GM18499 (cell line): ENCODE measurements at regions not wholly inside any gene's neighbourhood (a gene's known extent, or its start where the extent isn't known, plus 50 kb on each side); places are given as distances from the start of the nearest gene placed in this dataset.
"Not testable (repeated sequence)": the region's sequence is repeated elsewhere in the genome, so short reads cannot be mapped to it uniquely, and the experiment has no call there.

Experiments
- ATAC-seq: cut with Tn5 transposase; IDR thresholded peaks from one replicate; pipeline ENCODE4 v1.9.1; 2021; ENCODE audit warnings: moderate number of reproducible peaks; ENCODE audit not compliant: insufficient read depth, unreplicated experiment

- no peak for ATAC-seq
These were observed 115.5 kb downstream of the ERMARD start for GRCh38 chr6:169866668-169867521.

- ATAC-seq, result no peak
These were observed 114.7 kb downstream of the ERMARD start for GRCh38 chr6:169866140-169866534.

DNA sequence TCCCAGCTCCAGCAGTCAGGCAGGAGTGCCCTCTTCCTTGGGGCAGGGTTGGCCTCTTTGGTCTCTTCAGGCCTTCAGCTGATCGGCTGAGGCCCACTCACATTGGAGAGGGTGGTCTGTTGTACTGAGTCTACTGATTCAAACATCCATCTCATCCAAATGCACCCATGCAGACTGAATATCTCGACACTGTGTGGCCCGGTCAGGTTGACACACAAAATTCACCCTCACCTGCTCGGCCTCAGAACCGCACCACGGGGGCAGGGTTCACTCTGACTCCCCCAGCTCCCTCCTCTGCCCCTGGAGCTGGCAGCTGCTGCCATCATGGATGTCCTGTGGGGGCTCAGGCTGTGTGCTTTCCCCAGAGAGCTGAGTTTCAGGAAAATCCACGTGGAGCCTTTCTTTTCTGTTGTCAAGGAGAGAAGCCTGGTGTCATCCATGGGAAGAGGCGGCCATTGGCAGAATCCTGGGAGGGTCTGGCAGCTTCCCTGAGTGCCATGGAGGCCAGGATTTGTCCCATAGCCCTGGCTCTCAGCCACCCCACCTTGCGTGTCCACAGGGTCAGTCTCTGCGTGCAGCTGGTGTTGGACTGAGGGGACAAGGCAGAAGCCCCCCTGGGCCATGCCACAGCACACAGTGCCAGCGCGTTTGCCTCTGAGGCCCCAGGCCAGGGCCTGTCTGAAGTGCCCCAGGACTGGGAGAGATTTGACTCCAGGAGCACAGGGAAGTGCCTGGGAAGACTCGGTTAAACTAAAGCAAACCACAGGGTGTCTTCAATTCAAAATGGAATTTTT is 114.1 kb downstream of the ERMARD start:
- ATAC-seq, result no peak

- no peak for ATAC-seq
These were observed 113.0 kb downstream of the ERMARD start for GRCh38 chr6:169864148-169865020.

- no peak for ATAC-seq
These were observed 112.3 kb downstream of the ERMARD start for GRCh38 chr6:169863710-169864109.

GRCh38 chr6:169862892-169863525 is 111.6 kb downstream of the ERMARD start:
- no peak for ATAC-seq

DNA sequence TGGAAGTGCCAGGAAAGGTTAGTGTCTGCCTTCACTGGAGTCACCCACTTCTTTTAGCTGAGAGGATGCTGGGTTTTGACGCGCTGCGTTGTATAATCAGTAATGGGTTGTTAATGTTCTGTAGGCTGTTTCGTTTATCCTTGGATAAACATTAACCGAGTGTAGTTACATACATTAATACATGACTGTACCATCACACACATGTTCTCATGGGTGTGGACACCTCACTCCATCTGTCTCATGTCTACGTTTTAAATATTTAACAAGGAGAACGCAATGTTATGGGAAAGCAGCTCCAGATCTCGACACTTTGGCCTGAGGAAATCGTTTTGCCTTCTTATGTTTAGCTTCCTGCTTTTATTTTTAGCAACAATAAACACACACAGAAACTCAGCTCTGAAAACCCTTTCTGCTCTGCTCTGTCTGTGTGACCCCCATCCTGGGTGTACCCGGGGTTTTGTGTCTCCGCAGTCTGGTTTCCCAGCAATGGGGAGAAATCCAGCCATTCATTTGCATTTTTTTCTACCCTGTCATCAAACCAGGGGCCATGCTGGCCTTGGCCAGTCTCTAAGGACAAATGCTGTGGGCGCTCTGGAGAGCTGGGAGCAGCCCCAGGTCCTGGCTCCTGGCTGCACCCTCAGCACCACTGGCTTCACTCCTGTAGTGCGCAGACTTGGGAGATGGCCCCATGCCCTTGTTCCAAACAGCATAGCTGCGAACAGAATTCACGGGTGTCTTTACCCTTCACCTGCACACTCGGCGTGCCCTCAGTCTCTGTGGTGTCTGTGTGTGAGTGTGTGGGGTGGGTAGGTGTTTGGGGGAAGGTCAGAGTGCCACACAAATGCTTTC is 110.8 kb downstream of the ERMARD start:
- ATAC-seq, result no peak

DNA sequence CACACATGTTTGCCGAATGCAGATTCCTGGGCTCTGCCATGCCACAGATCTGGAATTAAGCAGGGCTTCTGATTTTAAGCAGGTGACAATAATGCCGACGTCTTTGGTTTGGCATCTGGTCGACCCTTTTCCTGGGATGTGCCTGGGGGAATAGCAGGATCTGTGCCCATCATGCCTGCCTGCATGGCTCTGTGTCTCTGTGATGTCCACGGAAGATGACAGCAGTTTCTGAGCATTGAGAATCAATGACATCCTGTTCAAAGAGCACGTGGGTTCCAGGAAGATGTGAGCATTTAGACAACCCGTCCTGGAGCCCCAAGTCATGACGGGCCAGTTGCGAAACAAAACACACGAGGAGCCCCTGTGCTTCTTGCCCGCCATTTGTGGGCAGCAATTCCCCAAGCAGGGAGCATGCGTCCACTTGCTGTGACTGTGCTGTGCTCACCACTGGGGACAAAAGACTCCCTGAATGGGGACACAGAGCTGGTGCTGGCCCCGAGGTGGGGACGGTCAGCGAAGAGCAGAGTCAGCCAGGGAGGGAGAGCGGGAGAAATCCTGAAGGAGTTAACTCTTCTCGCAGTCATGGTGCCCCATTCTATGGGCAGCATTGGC is 110.1 kb downstream of the ERMARD start:
- no peak for ATAC-seq

GRCh38 chr6:169859978-169860703 is 108.7 kb downstream of the ERMARD start:
- ATAC-seq, result no peak

- no peak for ATAC-seq
These were observed 108.1 kb downstream of the ERMARD start for GRCh38 chr6:169859401-169859977.

GRCh38 chr6:169858935-169859351 is 107.5 kb downstream of the ERMARD start:
- no peak for ATAC-seq

DNA sequence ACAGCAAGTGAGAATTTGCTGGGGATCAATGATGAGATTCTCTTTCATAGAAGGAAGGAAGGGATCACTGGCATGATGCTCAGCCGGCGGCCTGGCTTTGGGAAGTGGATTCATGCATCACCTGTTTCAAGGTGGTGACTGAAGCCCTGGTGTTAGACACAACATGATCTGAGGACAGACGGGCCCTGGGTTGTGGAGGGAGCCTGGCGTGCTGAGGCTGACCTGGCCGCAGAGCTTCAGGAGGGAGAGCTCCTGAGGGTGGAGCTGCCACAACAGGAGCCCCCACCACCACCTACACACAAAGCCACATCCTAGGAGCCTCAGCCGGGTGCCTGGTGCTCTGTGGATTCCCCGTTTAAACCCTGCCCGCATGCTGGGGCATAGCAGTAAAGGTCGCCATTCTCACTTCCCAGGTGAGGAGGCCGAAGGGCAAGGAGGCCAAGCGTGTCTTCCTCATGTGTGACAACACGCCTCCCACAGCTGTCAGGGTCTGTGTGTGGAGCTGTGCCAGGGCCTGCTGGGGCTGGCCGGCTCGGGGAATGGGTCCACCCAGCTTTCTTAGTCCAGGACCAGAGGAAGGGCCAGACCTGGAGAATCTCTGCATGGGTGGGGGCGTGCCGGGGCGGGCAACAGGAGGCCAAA is 107.0 kb downstream of the ERMARD start:
- ATAC-seq, result no peak

GRCh38 chr6:169857343-169858292 is 106.2 kb downstream of the ERMARD start:
- ATAC-seq, result no peak

DNA sequence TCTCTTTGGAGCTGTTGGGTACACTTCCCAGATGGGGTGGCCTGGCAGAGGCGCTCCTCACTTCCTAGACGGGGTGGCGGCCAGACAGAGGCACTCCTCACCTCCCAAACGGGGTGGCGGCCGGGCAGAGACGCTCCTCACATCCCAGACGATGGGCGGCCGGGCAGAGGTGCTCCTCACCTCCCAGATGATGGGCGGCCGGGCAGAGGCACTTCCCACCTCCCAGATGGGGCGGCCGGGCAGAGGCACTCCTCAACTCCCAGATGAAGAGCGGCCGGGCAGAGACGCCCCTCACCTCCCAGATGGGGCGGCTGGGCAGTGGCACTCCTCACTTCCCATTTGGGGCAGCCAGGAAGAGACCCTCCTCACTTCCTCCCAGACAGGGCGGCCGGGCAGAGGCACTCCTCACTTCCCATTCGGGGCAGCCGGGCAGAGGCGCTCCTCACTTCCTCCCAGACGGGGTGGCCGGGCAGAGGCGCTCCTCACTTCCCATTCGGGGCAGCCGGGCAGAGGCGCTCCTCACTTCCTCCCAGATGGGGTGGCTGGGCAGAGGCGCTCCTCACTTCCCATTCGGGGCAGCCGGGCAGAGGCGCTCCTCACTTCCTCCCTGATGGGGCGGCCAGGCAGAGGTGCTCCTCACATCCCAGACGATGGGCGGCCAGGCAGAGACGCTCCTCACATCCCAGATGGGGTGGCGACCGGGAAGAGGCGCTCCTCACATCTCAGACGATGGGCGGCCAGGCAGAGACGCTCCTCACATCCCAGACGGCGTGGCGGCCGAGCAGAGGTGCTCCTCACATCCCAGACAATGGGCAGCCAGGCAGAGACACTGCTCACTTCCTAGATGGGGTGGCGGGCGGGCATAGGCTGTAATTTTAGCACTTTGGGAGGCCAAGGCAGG is 105.3 kb downstream of the ERMARD start:
- ATAC-seq, result not testable (repeated sequence)

DNA sequence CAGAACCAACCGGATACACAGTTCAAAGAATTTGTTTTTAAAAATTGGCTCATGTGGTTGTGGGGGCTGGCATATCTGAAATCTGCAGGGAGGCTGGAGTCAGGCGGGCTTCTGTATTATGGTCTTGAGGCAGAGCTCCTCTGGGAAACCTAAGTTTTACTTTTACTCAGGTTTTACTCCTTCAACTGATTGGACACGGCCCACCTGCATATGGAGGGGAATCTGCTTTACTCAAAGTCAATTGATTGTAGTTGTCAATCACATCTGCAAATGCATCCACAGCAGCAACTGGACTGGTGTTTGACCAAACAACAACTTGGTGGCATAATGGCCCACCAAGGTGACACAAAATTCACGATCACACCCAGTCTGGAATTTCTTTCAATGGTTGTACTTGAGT is 103.4 kb downstream of the ERMARD start:
- no peak for ATAC-seq
